ENCODE measurements at regions not wholly inside any gene's neighbourhood (a gene's known extent, or its start where the extent isn't known, plus 50 kb on each side); places are given as distances from the start of the nearest gene placed in this dataset.

GRCh38 chr21:16124378-16125138 is 394.8 kb downstream of the USP25 start:
- TF ChIP-seq CTCF (conservative IDR thresholded peaks at IDR 0.05): no peak
- no peak for TF ChIP-seq ZFX (IDR thresholded peaks at IDR 0.05)
- no peak overlapping the region for H3K27ac ChIP-seq

GRCh38 chr21:16125274-16125673 is 395.5 kb downstream of the USP25 start:
- TF ChIP-seq ZFX (IDR thresholded peaks at IDR 0.05): no peak
- no peak for TF ChIP-seq CTCF (conservative IDR thresholded peaks at IDR 0.05)
- no peak overlapping the region for H3K27ac ChIP-seq

GRCh38 chr21:16132453-16132852 is 402.7 kb downstream of the USP25 start:
- peak overlapping the region; percentile 9; the same call in 1 of the 2 replicates for H3K27ac ChIP-seq

- H3K27ac ChIP-seq: peak overlapping the region; percentile 9; the same call in 1 of the 2 replicates
- TF ChIP-seq ZFX (IDR thresholded peaks at IDR 0.05) (no peak), CTCF (conservative IDR thresholded peaks at IDR 0.05) (no peak)
Measured at GRCh38 chr21:16133248-16133647, 403.5 kb downstream of the USP25 start.

GRCh38 chr21:16134134-16134533 is 404.4 kb downstream of the USP25 start:
- TF ChIP-seq CTCF (conservative IDR thresholded peaks at IDR 0.05) (no peak), ZFX (IDR thresholded peaks at IDR 0.05) (no peak)
- H3K27ac ChIP-seq: no peak overlapping the region

- H3K27ac ChIP-seq: no peak overlapping the region
- TF ChIP-seq CTCF (conservative IDR thresholded peaks at IDR 0.05) (no peak), ZFX (IDR thresholded peaks at IDR 0.05) (no peak)
Measured at GRCh38 chr21:16137106-16137505, 407.3 kb downstream of the USP25 start.

- TF ChIP-seq CTCF (conservative IDR thresholded peaks at IDR 0.05) (no peak), ZFX (IDR thresholded peaks at IDR 0.05) (no peak)
- no peak overlapping the region for H3K27ac ChIP-seq
Measured at GRCh38 chr21:16145052-16145451, 415.3 kb downstream of the USP25 start.

GRCh38 chr21:16145479-16145878 is 415.7 kb downstream of the USP25 start:
- TF ChIP-seq ZFX (IDR thresholded peaks at IDR 0.05) (no peak), CTCF (conservative IDR thresholded peaks at IDR 0.05) (no peak)
- H3K27ac ChIP-seq: no peak overlapping the region

Data from C4-2B (cell line).